Medulla oblongata (tissue), 1 donor: ENCODE measurements at regions not wholly inside any gene's neighbourhood (a gene's known extent, or its start where the extent isn't known, plus 50 kb on each side); places are given as distances from the start of the nearest gene placed in this dataset.

Experiments
- DNase-seq: peaks from one replicate; pipeline ENCODE4 v3.0.0-alpha.2; 2015; ENCODE audit errors: extremely low spot score

DNA sequence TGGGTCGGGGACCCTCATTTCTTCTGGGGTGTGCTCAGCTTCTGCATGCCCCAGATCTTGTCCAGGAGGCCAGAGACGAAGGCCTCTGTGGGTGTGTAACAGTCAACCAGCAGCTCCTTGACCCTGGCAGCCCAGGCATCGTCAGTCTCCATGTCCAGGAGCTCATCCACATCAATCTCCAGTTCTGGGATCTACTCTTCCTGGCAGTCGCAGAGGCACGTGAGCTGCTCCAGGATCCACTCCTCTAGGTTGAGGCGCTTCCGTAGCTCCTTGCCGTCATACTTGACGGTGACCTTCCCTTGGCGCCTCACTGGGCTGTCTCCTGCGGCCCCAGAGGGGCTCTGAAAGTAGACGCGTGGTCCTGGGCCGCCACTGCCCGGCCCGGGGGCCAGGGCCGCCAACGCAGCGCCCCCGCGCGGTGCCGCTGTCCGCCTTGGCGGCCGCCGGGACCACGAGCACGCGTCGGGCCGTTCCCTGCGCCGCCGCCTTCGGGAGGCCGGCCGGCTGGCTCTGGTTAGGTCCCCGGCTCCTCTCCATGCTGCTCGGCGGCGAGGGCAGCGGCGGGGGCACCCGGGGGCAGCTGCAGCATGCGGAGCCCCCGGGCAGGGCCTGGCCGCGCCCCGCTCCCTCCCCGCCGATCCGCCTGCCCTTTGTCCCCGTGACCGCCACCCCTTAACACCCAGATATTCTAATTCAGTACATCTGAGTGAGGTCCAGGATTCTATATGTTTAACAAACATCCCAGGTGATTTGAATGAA lies 170.5 kb downstream of the SEPTIN7 start:
- DNase-seq, result no peak

DNA sequence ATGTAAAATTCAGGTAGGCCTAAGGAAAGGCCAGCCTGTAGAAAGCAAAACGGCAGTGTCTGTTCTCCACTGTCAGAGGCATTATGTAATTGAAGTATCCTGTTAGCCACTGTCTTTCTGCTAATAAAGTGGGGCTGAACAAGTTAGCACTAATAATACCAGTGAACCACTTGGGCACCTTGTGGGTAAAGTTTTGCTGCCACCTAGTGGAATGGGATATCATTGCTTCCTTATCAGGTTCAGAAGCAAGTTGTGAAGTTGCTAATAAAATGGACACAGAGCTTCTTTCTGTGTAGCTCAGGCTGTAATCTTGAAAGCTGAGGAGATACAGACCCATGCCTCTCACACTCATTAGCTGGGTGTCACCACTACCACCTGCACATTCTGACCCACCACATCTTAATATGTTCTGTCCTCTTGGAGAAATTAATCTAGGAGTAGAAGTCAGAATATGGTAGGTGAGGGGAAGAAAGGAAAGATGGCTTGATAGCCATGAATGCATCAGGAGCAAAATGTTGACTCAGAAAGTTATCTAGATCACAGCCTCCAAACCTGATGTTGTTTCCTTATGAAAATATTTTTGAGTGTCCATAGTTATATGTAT lies 175.1 kb downstream of the SEPTIN7 start:
- DNase-seq, result peak; percentile 91

DNA sequence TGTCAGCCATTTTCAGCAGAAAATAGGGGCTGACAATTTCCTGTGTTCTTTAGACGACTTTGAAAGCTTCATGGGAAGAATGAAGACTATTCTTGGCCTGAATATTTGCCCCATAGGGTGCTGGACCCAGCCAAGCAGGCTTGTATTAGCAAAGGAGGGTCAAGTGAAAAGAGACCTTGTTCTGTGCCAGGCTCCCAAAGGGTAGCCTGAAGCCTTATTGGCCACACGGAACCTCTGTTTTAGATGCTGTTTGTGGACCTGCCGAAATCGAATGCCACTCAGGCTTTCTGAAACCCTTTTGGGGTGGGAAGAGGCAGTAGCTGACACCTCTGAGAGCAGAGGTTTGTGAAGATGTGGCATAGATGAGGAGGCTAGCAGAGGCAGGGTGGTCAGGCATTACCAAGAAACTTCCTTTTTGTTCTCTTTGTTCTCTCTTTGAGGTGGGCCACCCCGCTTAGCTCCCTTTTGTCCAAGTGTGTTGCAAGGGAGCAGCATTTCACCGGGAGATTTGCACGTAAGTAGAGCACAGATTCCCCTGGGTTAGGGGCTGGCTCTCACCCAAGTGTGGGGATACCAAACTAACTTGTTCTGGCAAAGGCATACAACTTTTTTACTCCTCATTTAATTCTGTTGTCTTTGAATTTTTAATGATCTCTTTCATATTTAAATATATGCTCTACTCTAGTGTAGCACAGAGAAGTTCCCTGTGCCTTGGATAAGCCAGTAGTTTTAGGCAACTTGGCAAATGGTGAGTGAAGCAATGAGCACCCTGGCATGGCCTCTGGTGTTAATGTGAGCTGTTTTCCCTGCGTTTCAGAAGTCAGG lies 174.0 kb upstream of the EEPD1 start:
- peak; percentile 19 for DNase-seq

DNA sequence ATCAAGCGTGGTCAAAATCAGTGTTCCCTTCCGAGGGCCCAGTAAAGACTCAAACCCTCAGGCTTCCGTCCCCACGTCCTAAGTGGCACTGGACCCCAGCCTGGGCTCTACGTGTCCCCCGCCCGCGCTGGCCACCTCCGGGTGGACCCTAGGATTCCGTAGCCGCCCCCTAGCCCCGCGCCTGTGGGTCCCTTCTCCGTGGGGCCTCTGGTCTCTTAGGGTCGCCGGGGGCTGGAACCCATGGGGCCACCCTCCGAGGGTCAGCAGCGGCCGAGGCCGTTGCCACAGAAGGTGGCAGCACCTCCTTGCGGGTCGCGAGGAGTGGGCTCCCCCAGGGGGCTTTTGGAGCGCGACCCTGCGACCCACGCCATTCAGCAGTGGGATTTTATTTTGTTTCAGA lies 170.5 kb upstream of the EEPD1 start:
- no peak for DNase-seq

DNA sequence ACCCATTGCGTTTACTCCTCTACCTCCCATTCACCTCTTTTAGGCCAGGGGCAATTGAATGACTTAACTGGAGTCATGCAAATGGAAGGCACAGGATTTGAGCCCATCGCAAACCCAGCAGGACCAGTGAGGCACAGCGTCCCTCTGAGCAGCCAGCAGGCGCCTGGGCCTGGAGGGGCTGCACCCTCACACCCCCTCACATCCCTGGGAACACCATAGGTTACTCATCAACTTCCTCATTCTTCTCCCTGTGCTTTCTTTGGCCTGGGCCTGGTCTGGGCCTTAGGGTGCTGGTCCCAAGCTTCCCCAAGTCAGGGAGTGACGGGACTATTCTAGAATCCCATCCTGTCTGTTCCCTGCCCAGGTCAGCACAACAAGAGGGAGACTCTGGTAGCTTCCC lies 169.4 kb upstream of the EEPD1 start:
- no peak for DNase-seq

DNA sequence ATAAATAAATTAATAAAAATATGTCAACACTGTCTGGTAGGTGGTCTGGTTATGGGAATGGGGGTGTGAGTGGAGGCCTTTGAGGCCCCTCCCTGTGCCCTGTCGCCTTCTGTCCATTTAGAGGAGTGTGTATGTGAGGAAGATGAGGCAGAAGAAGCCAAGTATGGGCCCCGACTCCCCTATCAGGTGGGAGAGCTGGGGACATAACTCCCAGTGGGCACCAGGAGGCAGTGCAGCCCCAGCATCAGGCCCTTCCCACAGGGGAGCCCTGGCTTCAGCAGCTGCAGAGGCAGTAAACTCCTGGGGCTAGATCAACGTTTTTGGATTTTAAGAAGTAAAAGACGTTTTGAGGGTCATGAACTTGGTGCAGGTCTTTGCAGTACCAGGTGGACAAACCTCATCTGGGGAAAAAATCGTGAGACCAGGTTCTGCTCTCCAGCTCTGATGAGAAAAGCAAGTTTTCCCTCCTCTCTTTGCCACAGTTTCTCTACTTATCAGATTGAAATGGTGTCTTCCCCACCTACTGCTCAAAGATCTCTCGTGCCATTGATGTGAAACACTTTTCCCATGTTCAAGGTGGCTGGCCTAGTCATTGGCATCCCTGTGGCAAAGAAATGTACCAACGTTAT lies 167.8 kb upstream of the EEPD1 start:
- peak; percentile 85 for DNase-seq

DNA sequence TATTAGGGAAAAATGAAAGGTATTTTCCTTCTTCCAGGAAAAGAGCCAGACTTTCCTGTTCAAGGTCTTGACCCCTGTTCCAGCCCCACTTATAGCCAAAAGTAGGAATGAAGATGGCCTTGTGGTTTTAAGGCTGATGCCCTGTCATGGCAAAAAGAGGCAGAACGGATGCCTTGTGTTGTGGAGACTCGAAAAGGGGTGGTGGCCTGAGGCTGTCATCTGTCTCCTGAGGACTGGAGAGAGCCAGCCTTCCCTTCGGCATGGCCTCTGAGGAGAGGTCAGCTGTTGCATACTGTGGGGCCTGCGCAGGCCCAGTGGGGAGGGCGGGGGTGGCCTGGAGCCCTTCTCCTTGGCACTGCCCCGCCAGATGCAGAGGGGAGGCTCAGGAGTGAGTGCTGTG lies 166.0 kb upstream of the EEPD1 start:
- DNase-seq, result no peak

DNA sequence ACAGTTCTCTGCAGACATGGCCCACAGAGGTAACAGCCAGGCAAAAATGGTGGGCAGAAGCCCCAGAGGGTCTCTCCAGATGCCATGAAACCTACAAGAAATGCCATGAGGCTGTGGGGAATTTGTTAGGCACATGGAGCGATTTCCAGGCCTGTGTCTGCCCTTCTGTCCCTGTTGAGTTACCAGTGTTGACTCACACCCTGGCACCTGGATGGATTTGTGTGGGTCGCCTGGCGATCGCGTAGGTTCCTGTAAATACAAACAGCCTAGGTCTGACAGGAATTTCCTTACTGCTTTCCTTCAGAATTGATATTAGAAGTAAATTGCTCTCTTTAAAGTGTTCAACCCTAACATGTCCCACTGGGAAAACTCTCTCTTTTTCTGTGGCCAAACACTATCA lies 164.9 kb upstream of the EEPD1 start:
- DNase-seq, result no peak

DNA sequence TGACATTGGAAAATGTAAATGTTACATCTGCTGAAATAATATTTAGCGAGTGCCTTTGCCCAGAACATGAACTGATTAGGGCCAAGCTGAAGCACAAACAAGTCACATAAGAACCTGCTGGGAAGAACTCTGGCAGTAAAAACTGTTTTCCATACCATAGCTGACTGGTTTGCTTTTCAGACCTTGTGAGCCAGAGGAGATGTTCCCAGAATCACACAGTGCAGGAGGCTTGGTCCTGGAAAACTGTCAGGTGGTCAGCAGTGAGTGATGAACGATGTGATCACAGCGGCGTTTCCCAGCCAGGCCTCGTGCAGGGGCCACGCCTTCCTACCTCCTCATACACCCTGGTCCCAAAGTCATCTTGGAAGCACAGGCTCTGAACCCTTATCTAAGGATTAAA lies 164.2 kb upstream of the EEPD1 start:
- DNase-seq, result no peak

DNA sequence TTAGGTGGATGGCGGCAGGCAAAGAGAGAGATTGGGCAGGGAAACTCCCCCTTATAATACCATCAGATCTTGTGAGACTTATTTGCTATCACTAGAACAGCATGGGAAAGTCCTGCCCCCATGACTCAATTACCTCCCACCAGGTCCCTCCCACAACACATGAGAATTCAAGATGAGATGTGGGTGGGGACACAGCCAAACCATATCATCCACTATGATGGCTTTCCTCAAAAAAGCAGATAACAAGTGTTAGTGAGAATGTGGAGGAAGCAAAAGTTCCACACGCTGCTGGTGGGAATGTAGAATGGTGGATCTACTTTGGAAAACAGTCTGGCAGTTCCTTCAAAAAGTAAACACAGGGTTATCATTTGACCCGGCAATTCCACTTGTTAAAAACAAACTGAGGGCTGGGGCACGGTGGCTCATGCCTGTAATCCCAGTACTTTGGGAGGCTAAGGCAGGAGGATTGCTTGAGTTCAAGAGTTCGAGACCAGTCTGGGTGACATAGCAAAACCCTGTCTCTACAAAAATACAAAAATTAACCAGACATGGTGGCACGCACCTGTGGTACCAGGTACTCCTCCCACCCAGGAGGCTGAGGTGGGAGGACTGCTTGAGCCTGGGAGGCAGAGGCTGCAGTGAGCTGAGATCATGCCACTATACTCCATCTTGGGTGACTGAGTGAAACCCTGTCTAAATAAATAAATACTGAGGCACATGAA lies 161.4 kb upstream of the EEPD1 start:
- no peak for DNase-seq

DNA sequence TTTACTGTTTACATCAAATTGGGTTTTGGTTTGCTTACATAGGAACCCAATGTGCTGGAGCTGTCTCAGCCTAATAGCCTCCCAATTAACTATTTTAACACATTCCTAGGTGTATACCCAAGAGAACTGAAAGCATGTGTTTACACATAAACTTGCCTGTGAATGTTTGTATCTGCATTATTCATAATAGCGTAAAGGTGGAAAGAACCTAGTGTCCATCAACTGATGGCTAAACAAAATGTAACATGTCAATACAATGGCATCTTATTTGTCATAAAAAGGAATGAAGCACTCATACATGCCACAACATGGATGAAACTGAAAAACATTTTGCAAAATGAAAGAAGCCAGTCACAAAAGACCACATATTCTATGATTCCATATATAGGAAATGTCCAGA lies 160.6 kb upstream of the EEPD1 start:
- DNase-seq, result no peak

DNA sequence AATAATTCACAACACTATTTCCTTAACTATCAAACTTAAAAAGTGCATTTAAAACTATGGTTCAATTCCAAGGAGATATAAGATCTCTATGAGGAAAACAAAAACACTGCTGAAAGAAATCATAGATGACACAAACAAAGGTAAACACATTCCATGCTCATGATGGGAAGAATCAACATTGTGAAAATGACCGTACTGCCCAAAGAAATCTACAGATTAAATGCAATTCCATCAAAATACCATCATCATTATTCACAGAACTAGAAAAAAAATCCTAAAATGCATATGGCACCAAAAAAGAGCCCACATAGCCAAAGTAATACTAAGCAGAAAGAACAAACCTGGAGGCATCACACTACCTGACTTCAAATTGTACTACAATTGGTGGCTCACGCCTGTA lies 159.9 kb upstream of the EEPD1 start:
- DNase-seq, result no peak

DNA sequence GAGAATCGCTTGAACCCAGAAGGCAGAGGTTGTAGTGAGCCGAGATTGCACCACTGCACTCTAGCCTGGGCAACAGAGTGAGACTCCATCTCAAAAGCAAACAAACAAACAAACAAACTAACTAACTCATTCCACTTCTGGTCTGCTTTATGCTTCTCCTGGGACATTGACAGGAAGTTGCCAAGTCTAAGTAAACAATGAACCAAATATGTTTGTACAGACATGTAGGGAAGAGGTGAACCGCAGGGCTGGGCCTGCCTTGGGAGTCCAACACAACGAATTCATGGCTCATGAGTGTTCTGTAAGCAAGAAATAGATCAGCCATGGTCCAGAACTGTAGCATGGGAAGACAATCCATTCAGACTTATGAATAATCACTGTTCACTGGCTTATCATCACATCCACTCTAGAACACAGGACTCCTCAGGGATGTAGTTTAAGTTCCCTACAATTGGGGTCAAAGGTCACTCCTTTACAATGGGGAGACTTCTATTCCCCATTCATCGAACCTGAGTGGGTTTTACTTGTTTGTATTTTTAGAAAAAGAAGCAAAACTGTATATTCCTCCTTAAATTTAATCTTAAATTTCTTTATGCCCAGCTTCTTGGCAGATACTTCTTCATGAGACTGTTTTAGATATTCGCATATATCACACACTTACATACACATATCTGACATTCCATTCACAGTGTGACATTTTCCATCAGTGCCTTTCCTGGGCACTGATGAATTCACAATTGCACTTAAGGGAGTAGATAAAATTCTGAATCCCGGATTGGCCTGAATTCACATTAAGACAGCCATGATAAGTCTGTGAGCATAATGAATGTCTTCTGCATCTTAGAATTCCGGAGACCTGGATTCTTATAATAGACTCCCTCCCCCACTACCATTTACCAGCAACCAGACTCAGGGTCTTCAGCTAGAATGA lies 159.1 kb upstream of the EEPD1 start:
- DNase-seq, result no peak

DNA sequence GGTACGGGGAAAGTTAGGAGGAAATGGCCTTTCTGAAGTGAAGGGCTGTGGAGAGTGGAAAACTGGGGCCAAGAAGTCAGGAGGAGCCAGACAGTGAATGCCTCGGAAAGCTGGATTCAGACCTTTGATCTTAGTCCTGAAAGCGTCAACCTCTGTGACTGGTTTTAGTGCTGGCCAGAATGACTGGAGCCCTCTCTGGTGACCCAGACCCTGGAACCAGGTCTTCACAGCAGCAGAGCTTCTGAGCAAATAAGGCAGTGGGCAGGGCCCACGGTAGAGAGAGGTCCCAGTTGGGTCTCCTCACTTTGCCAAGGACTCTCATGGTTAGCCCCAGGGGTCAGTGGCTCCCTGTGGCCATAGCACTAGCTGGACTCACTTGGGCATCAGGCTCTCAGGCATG lies 157.7 kb upstream of the EEPD1 start:
- no peak for DNase-seq

DNA sequence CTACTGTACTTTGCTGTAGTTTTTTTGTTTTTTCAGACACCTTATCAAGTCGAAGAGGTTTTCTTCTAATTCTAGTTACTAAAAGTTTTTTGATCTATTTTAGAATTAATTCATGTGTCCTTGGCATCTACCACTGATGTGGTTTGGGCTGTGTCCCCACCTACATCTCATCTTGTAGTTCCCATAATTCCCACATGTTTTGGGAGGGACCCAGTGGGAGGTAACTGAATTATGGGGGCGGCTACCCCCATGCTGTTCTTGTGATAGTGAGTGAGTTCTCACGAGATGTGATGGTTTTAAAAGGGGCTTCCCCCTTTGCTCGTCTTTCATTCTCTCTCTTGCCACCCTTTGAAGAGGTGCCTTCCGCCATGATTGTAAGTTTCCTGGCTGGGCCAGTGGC lies 154.6 kb upstream of the EEPD1 start:
- DNase-seq, result no peak

DNA sequence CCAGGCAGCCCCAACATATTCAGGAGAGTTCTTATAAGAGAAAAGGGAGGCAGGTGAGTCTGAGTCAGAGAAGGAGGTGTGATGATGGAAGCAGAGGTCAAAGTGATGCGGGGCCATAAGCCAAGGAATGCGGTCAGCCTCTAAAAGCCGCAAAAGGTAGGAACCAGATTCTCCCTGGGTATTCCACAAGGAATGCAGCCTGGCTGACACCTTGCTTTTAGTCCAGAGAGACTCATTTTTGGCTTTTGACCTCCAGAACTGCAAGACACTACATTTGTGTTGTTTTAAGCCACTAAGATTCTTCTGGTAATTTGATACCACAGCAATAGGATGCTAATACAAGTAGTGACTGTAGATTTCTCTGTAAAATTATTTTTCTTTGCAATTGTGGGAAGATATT lies 151.5 kb upstream of the EEPD1 start:
- DNase-seq, result no peak

DNA sequence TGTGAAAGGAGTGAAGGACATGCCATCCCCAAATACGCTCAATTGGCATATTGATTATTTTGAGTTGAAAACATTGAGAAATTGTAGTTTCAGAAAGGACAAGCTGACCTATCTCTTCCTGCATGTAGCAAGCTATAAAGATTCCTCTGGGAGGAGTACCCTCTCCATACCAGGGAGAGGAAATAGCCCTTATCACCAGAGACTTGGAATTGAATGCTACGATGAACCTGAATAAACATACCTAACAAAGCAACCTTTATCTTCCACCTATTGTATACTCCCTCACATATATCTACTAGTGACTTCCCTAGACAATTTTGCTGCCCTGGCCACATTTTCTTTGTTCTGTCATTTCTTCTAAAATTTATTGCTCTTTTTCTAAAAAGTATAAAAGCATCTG lies 150.2 kb upstream of the EEPD1 start:
- no peak for DNase-seq

DNA sequence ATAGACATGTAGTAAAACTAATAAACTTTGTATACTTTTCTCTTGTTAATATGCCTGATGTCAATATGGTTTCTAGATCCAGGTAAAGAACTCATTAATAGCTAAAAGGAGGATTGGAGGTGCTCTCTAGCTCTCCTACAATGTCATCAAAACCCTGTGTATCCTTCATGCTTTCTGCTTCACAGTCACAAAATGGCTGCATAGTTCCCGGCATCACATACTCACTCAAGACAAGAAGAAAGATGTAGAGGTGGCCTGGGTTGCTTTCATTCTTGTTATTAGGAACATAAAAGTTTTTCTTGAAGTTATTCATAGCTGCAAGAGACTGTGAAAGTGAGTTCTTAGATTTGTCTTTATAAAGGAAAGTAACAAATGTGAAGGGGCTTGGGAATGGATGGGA lies 149.7 kb upstream of the EEPD1 start:
- no peak for DNase-seq

DNA sequence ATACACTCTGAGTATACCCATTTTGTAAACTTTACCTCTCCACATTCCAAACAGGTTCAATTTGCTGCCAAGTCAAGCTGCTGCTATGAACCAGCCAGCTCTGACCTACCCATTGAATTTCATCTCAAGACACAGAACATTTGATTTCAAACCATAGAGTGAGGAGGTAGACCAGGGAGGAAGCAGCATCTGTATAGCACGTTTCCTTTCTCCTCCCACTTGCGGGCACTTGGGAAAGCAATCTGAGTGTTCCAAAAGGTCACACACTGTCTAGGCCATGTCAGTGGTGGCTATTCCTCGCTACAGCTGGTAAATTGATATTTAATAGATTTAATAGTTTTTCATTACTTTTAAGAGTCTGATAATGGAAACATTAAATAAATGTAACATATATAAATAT lies 147.8 kb upstream of the EEPD1 start:
- DNase-seq, result no peak

DNA sequence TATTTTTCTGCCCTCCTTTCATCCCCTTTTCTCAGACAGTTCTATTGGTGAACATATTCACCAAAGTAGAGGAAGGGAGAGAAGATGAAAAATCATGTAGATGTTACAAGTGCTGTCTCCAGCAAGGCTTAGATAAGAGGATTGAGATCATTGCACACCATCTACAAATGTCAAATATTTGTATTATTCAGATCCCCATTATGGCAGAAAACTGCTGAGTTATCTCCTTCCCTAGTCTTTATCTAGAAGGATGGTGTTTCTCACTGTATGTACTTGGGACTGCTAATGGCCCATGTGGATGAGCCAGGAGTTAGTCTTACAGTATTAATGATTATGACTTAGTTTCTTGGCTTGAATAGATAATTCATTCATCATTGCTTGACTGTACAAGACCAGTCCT lies 147.2 kb upstream of the EEPD1 start:
- DNase-seq, result no peak
